NCI-H2171 treated with DMSO at 0.1 percent for 48 hours (cell line): ENCODE measurements at regions not wholly inside any gene's neighbourhood (a gene's known extent, or its start where the extent isn't known, plus 50 kb on each side); places are given as distances from the start of the nearest gene placed in this dataset.
"Not testable (repeated sequence)": the region's sequence is repeated elsewhere in the genome, so short reads cannot be mapped to it uniquely, and the experiment has no call there.

Source experiments
- DNase-seq: peaks from one replicate; lab custom pipeline; 2025; lab: John Stamatoyannopoulos, UW

- DNase-seq, result not testable (repeated sequence)
Observed at GRCh38 chr16:15307184-15307583, 70.9 kb downstream of the NPIPA5 start.

- not testable (repeated sequence) for DNase-seq
Observed at GRCh38 chr16:15305889-15306288, 72.2 kb downstream of the NPIPA5 start.

- DNase-seq, result not testable (repeated sequence)
Observed at GRCh38 chr16:15303667-15304324, 74.3 kb downstream of the NPIPA5 start.

GRCh38 chr16:15297104-15297503 is 81.0 kb downstream of the NPIPA5 start:
- DNase-seq, result not testable (repeated sequence)

- not testable (repeated sequence) for DNase-seq
Observed at GRCh38 chr16:15274796-15275195, 103.3 kb downstream of the NPIPA5 start.

- DNase-seq, result not testable (repeated sequence)
Observed at GRCh38 chr16:15273964-15274363, 104.1 kb downstream of the NPIPA5 start.

GRCh38 chr16:15266941-15267340 is 111.2 kb downstream of the NPIPA5 start:
- DNase-seq, result not testable (repeated sequence)

GRCh38 chr16:15262212-15262611 is 115.9 kb downstream of the NPIPA5 start:
- not testable (repeated sequence) for DNase-seq

GRCh38 chr16:15247971-15248370 is 130.1 kb downstream of the NPIPA5 start:
- DNase-seq, result not testable (repeated sequence)

- DNase-seq, result not testable (repeated sequence)
Observed at GRCh38 chr16:15236674-15237323, 141.3 kb downstream of the NPIPA5 start.

GRCh38 chr16:15235140-15235539 is 141.1 kb upstream of the RRN3 start:
- not testable (repeated sequence) for DNase-seq

- DNase-seq, result not testable (repeated sequence)
Observed at GRCh38 chr16:15234702-15235101, 140.6 kb upstream of the RRN3 start.

GRCh38 chr16:15230432-15230831 is 136.4 kb upstream of the RRN3 start:
- not testable (repeated sequence) for DNase-seq

GRCh38 chr16:15229661-15230060 is 135.6 kb upstream of the RRN3 start:
- not testable (repeated sequence) for DNase-seq

- not testable (repeated sequence) for DNase-seq
Observed at GRCh38 chr16:15224651-15225050, 130.6 kb upstream of the RRN3 start.

GRCh38 chr16:15223398-15223797 is 129.3 kb upstream of the RRN3 start:
- not testable (repeated sequence) for DNase-seq

- peak; percentile 40 for DNase-seq
Observed at GRCh38 chr16:15219679-15220615, 125.9 kb upstream of the RRN3 start.

- not testable (repeated sequence) for DNase-seq
Observed at GRCh38 chr16:15218856-15219500, 124.9 kb upstream of the RRN3 start.

- not testable (repeated sequence) for DNase-seq
Observed at GRCh38 chr16:15207202-15207981, 113.3 kb upstream of the RRN3 start.

- DNase-seq, result not testable (repeated sequence)
Observed at GRCh38 chr16:15206439-15206838, 112.4 kb upstream of the RRN3 start.

- DNase-seq, result not testable (repeated sequence)
Observed at GRCh38 chr16:15205939-15206338, 111.9 kb upstream of the RRN3 start.
